Tibial nerve (tissue), 4 donors: ENCODE measurements at regions not wholly inside any gene's neighbourhood (a gene's known extent, or its start where the extent isn't known, plus 50 kb on each side); places are given as distances from the start of the nearest gene placed in this dataset.

Experiments
- DNase-seq, 2 donors: peaks; one replicate each; pipeline ENCODE4 v3.0.0-alpha.2; 2019; ENCODE audit warnings: low spot score in 2 of 2
- H3K27ac ChIP-seq, 4 donors: fragments of 200-600 bp; sonication (generic) in 3 of 4; one replicate each; pipeline ENCODE4 v1.5.1; 2017 to 2019; ENCODE audit warnings: mild to moderate bottlenecking in 1 of 4
- H3K27me3 ChIP-seq, 2 donors: fragments of 200-600 bp; sonication (generic) in 1 of 2; one replicate each; pipeline versions ENCODE4 v1.5.1 to v1.6.0; 2017 to 2019
- H3K36me3 ChIP-seq, 3 donors: fragments of 200-600 bp; sonication (generic); one replicate each; pipeline ENCODE4 v1.5.1; 2018 to 2019
- H3K4me1 ChIP-seq, 4 donors: fragments of 200-600 bp; sonication (generic) in 3 of 4; one replicate each; pipeline ENCODE4 v1.5.1; 2017 to 2019
- H3K4me3 ChIP-seq, 4 donors: fragments of 200-600 bp; sonication (generic) in 3 of 4; one replicate each; pipeline ENCODE4 v1.5.1; 2017 to 2019; ENCODE audit warnings: mild to moderate bottlenecking in 1 of 4, moderate library complexity in 1 of 4
- H3K9me3 ChIP-seq, 4 donors: fragments of 200-600 bp; sonication (generic) in 3 of 4; one replicate each; pipeline ENCODE4 v1.5.1; 2017 to 2019
- CTCF ChIP-seq, 5 experiments: fragments of 200-600 bp in 3 of 5; fragments of 450-650 bp in 2 of 5; sonication (generic) in 3 of 5; IDR thresholded peaks; one replicate each; pipeline ENCODE4 v1.5.1; 2016 to 2019; ENCODE audit warnings: antibody characterized with exemption in 5 of 5, mild to moderate bottlenecking in 3 of 5, moderate library complexity in 2 of 5
- EP300 ChIP-seq, 2 donors: sonication (generic); formaldehyde crosslinking; IDR thresholded peaks; one replicate each; pipeline ENCODE4 v1.6.1; 2017; ENCODE audit warnings: antibody characterized with exemption in 2 of 2, mild to moderate bottlenecking in 1 of 2
- POLR2A ChIP-seq, 2 donors: fragments of 450-650 bp; IDR thresholded peaks; one replicate each; pipeline ENCODE4 v1.6.1; 2017; ENCODE audit warnings: antibody characterized with exemption in 2 of 2, mild to moderate bottlenecking in 2 of 2, moderate library complexity in 2 of 2
- WGBS, 2 donors: methylation state at CpG; one replicate each; pipeline ENCODE4 v1.1.5; 2018; 5-methylcytosine and 5-hydroxymethylcytosine counted together

- Histone ChIP-seq H3K4me1 (no peaks in the 10 kb centered on the region), H3K27ac (no peak overlapping the region), H3K4me3 (no peak overlapping the region), H3K9me3 (no peaks in the 10 kb centered on the region), H3K36me3 (no peaks in the 10 kb centered on the region), H3K27me3 (no peaks in the 10 kb centered on the region)
- TF ChIP-seq EP300 (IDR thresholded peaks at IDR 0.05), result no peak
- TF ChIP-seq CTCF (IDR thresholded peaks at IDR 0.05), result no peak
- TF ChIP-seq POLR2A (IDR thresholded peaks at IDR 0.05), result no peak
- WGBS, 2 donors, result 73 to 79% methylated on average over 1 of the region's 1 CpG
- DNase-seq, result no peak
Measured at GRCh38 chr18:24536834-24537233, 76.4 kb downstream of the HRH4 start.

GRCh38 chr18:24538414-24539264 lies 78.2 kb downstream of the HRH4 start:
- DNase-seq, result no peak
- WGBS, 2 donors, result 67 to 73% methylated on average over 5 of the region's 5 CpGs
- Histone ChIP-seq H3K9me3 (no peaks in the 10 kb centered on the region), H3K36me3 (no peaks in the 10 kb centered on the region), H3K4me3 (no peak overlapping the region), H3K4me1 (no peaks in the 10 kb centered on the region), H3K27me3 (no peaks in the 10 kb centered on the region), H3K27ac (no peak overlapping the region)
- no peak for TF ChIP-seq POLR2A (IDR thresholded peaks at IDR 0.05)
- TF ChIP-seq CTCF (IDR thresholded peaks at IDR 0.05), result no peak
- no peak for TF ChIP-seq EP300 (IDR thresholded peaks at IDR 0.05)

- no peaks in the 10 kb centered on the region for H3K4me1 ChIP-seq
- no peak overlapping the region for H3K4me3 ChIP-seq
- H3K27me3 ChIP-seq, result no peaks in the 10 kb centered on the region
- DNase-seq, result no peak
- H3K36me3 ChIP-seq, result no peaks in the 10 kb centered on the region
- no peaks in the 10 kb centered on the region for H3K9me3 ChIP-seq
- H3K27ac ChIP-seq, result no peak overlapping the region
- TF ChIP-seq POLR2A (IDR thresholded peaks at IDR 0.05) (no peak), EP300 (IDR thresholded peaks at IDR 0.05) (no peak), CTCF (IDR thresholded peaks at IDR 0.05) (no peak)
- WGBS, 2 donors, result 44 to 49% methylated on average over 4 of the region's 4 CpGs
Measured at GRCh38 chr18:24539866-24540617, 79.6 kb downstream of the HRH4 start.

- H3K4me3 ChIP-seq, result no peak overlapping the region
- no peaks in the 10 kb centered on the region for H3K4me1 ChIP-seq
- 81 to 85% methylated on average over 8 of the region's 8 CpGs for WGBS, 2 donors
- no peaks in the 10 kb centered on the region for H3K9me3 ChIP-seq
- H3K27ac ChIP-seq, result no peak overlapping the region
- TF ChIP-seq CTCF (IDR thresholded peaks at IDR 0.05), result no peak
- TF ChIP-seq POLR2A (IDR thresholded peaks at IDR 0.05), result no peak
- DNase-seq, result no peak
- H3K27me3 ChIP-seq, result no peaks in the 10 kb centered on the region
- H3K36me3 ChIP-seq, result no peaks in the 10 kb centered on the region
Measured at GRCh38 chr18:24540896-24541295, 80.5 kb downstream of the HRH4 start.
